ENCODE measurements at regions not wholly inside any gene's neighbourhood (a gene's known extent, or its start where the extent isn't known, plus 50 kb on each side); places are given as distances from the start of the nearest gene placed in this dataset.

GRCh38 chr5:158644301-158644700 lies 455.4 kb downstream of the EBF1 start:
- Histone ChIP-seq H3K4me1 (ENCODE audit: control insufficient read depth, insufficient read depth, low read length) (peaks cover 6% of the 10 kb centered on the region), H3K27me3 (ENCODE audit: control insufficient read depth, insufficient read depth, low read length, poor library complexity, severe bottlenecking) (no peaks in the 10 kb centered on the region), H3K9me3 (ENCODE audit: control insufficient read depth, low read length) (no peaks in the 10 kb centered on the region), H3K4me3 (ENCODE audit: insufficient read depth, low read depth, low read length) (no peak overlapping the region), H3K27ac (ENCODE audit: insufficient read depth, low read depth, low read length, poor library complexity, severe bottlenecking) (no peak overlapping the region), H3K36me3 (ENCODE audit: control insufficient read depth, insufficient read depth, low read length) (no peaks in the 10 kb centered on the region)

GRCh38 chr5:158643840-158644239 lies 455.9 kb downstream of the EBF1 start:
- peaks cover 6% of the 10 kb centered on the region for H3K4me1 ChIP-seq (ENCODE audit: control insufficient read depth, insufficient read depth, low read length)
- no peak overlapping the region for H3K4me3 ChIP-seq (ENCODE audit: insufficient read depth, low read depth, low read length)
- no peaks in the 10 kb centered on the region for H3K9me3 ChIP-seq (ENCODE audit: control insufficient read depth, low read length)
- H3K36me3 ChIP-seq (ENCODE audit: control insufficient read depth, insufficient read depth, low read length): no peaks in the 10 kb centered on the region
- H3K27me3 ChIP-seq (ENCODE audit: control insufficient read depth, insufficient read depth, low read length, poor library complexity, severe bottlenecking): no peaks in the 10 kb centered on the region
- H3K27ac ChIP-seq (ENCODE audit: insufficient read depth, low read depth, low read length, poor library complexity, severe bottlenecking): no peak overlapping the region
- 90% methylated on average over 1 of the region's 1 CpG; no CpG with 5 or more reads in 1 of the 2 experiments for WGBS, 2 experiments

GRCh38 chr5:158642879-158643278 lies 456.8 kb downstream of the EBF1 start:
- Histone ChIP-seq H3K9me3 (ENCODE audit: control insufficient read depth, low read length) (no peaks in the 10 kb centered on the region), H3K36me3 (ENCODE audit: control insufficient read depth, insufficient read depth, low read length) (no peaks in the 10 kb centered on the region), H3K27ac (ENCODE audit: insufficient read depth, low read depth, low read length, poor library complexity, severe bottlenecking) (no peak overlapping the region), H3K4me3 (ENCODE audit: insufficient read depth, low read depth, low read length) (no peak overlapping the region), H3K27me3 (ENCODE audit: control insufficient read depth, insufficient read depth, low read length, poor library complexity, severe bottlenecking) (no peaks in the 10 kb centered on the region), H3K4me1 (ENCODE audit: control insufficient read depth, insufficient read depth, low read length) (peaks cover 6% of the 10 kb centered on the region)

DNA sequence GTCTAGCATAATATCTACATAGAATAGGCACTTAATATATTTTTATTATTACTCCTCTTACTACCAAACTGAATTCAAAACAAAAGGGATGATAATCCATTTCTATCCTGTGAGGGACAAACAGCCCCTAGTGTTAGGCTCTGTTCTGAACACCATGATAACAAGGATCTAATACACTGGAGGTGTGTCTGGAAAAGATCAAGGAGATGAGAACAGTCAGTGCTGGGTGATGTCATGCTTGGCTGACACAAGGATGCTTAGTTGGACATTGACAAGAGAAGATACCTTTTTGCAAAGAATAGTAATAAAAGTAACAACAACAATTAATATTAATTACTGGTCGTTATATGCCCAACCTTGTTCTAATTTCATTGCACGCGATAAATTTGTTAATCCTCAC lies 458.7 kb downstream of the EBF1 start:
- 90% methylated on average over 3 of the region's 3 CpGs; no CpG with 5 or more reads in 1 of the 2 experiments for WGBS, 2 experiments
- Histone ChIP-seq H3K27ac (ENCODE audit: insufficient read depth, low read depth, low read length, poor library complexity, severe bottlenecking) (no peak overlapping the region), H3K36me3 (ENCODE audit: control insufficient read depth, insufficient read depth, low read length) (no peaks in the 10 kb centered on the region)

GRCh38 chr5:158640593-158640980 lies 459.1 kb downstream of the EBF1 start:
- H3K4me3 ChIP-seq (ENCODE audit: insufficient read depth, low read depth, low read length): no peak overlapping the region
- 85 to 92% methylated on average over 2 of the region's 2 CpGs for WGBS, 2 experiments
- no peaks in the 10 kb centered on the region for H3K9me3 ChIP-seq (ENCODE audit: control insufficient read depth, low read length)
- no peak overlapping the region for H3K27ac ChIP-seq (ENCODE audit: insufficient read depth, low read depth, low read length, poor library complexity, severe bottlenecking)
- peaks cover 6% of the 10 kb centered on the region for H3K4me1 ChIP-seq (ENCODE audit: control insufficient read depth, insufficient read depth, low read length)
- H3K36me3 ChIP-seq (ENCODE audit: control insufficient read depth, insufficient read depth, low read length): no peaks in the 10 kb centered on the region
- no peaks in the 10 kb centered on the region for H3K27me3 ChIP-seq (ENCODE audit: control insufficient read depth, insufficient read depth, low read length, poor library complexity, severe bottlenecking)

More for the DNA sequence above, 458.7 kb downstream of the EBF1 start:
- Histone ChIP-seq H3K4me1 (ENCODE audit: control insufficient read depth, insufficient read depth, low read length) (peaks cover 6% of the 10 kb centered on the region), H3K4me3 (ENCODE audit: insufficient read depth, low read depth, low read length) (no peak overlapping the region), H3K27me3 (ENCODE audit: control insufficient read depth, insufficient read depth, low read length, poor library complexity, severe bottlenecking) (no peaks in the 10 kb centered on the region), H3K9me3 (ENCODE audit: control insufficient read depth, low read length) (no peaks in the 10 kb centered on the region)

GRCh38 chr5:158639881-158640592 lies 459.7 kb downstream of the EBF1 start:
- H3K27ac ChIP-seq (ENCODE audit: insufficient read depth, low read depth, low read length, poor library complexity, severe bottlenecking): no peak overlapping the region
- WGBS, 2 experiments: 86 to 88% methylated on average over 4 to 5 of the region's 5 CpGs
- no peaks in the 10 kb centered on the region for H3K27me3 ChIP-seq (ENCODE audit: control insufficient read depth, insufficient read depth, low read length, poor library complexity, severe bottlenecking)
- no peak overlapping the region for H3K4me3 ChIP-seq (ENCODE audit: insufficient read depth, low read depth, low read length)
- no peaks in the 10 kb centered on the region for H3K9me3 ChIP-seq (ENCODE audit: control insufficient read depth, low read length)
- no peaks in the 10 kb centered on the region for H3K36me3 ChIP-seq (ENCODE audit: control insufficient read depth, insufficient read depth, low read length)
- H3K4me1 ChIP-seq (ENCODE audit: control insufficient read depth, insufficient read depth, low read length): peaks cover 6% of the 10 kb centered on the region

DNA sequence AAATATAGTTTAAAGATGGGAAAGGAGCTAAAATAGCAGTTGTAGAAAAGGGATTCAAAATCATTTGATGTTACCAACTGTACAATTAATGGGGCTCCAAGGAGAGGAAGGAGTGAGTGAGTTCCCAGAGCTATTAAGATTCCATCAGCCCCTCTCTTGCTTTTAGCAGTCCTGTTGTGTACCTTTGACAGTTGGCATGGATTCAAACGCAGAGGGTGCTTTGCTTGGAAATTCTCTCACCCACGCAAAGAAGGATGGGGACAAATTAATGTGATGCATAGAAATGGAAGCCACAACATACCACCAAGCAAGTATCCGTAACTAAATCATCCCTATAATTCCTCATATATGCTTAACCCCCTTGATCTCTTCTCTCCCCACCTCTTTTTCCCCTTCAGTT lies 461.3 kb downstream of the EBF1 start:
- H3K27me3 ChIP-seq (ENCODE audit: control insufficient read depth, insufficient read depth, low read length, poor library complexity, severe bottlenecking): no peaks in the 10 kb centered on the region
- no peak overlapping the region for H3K4me3 ChIP-seq (ENCODE audit: insufficient read depth, low read depth, low read length)
- WGBS, 2 experiments: 89 to 92% methylated on average over 3 of the region's 3 CpGs
- no peaks in the 10 kb centered on the region for H3K36me3 ChIP-seq (ENCODE audit: control insufficient read depth, insufficient read depth, low read length)
- no peak overlapping the region for H3K27ac ChIP-seq (ENCODE audit: insufficient read depth, low read depth, low read length, poor library complexity, severe bottlenecking)
- H3K4me1 ChIP-seq (ENCODE audit: control insufficient read depth, insufficient read depth, low read length): peaks cover 6% of the 10 kb centered on the region
- H3K9me3 ChIP-seq (ENCODE audit: control insufficient read depth, low read length): no peaks in the 10 kb centered on the region

- Histone ChIP-seq H3K9me3 (ENCODE audit: control insufficient read depth, low read length) (no peaks in the 10 kb centered on the region), H3K27ac (ENCODE audit: insufficient read depth, low read depth, low read length, poor library complexity, severe bottlenecking) (no peak overlapping the region), H3K4me1 (ENCODE audit: control insufficient read depth, insufficient read depth, low read length) (peaks cover 6% of the 10 kb centered on the region), H3K4me3 (ENCODE audit: insufficient read depth, low read depth, low read length) (no peak overlapping the region), H3K27me3 (ENCODE audit: control insufficient read depth, insufficient read depth, low read length, poor library complexity, severe bottlenecking) (no peaks in the 10 kb centered on the region), H3K36me3 (ENCODE audit: control insufficient read depth, insufficient read depth, low read length) (no peaks in the 10 kb centered on the region)
- WGBS, 2 experiments: 0% methylated on average over 1 of the region's 1 CpG
Observed at GRCh38 chr5:158637039-158637438, 462.7 kb downstream of the EBF1 start.

DNA sequence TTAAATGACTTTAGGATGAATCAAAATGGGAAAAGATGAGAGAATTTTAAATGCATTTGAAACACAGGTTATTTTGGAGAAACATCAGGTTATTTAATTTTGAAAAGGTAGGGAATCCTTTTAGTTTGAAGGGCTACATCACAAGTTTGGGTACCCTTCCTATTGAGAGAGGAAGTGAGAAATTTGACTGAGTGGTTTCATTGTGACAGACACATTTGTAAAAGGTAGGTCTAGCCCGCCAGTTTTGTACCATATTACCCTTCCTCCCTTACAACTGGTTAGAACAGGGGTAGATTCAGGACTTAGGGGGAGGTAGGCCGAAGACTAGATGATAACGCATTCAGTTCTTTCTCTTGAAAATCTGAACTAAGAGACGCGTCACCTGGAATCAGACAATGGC lies 464.2 kb downstream of the EBF1 start:
- Histone ChIP-seq H3K27ac (ENCODE audit: insufficient read depth, low read depth, low read length, poor library complexity, severe bottlenecking) (no peak overlapping the region), H3K9me3 (ENCODE audit: control insufficient read depth, low read length) (no peaks in the 10 kb centered on the region), H3K4me1 (ENCODE audit: control insufficient read depth, insufficient read depth, low read length) (peaks cover 6% of the 10 kb centered on the region), H3K36me3 (ENCODE audit: control insufficient read depth, insufficient read depth, low read length) (no peaks in the 10 kb centered on the region), H3K27me3 (ENCODE audit: control insufficient read depth, insufficient read depth, low read length, poor library complexity, severe bottlenecking) (no peaks in the 10 kb centered on the region), H3K4me3 (ENCODE audit: insufficient read depth, low read depth, low read length) (no peak overlapping the region)
- 92 to 93% methylated on average over 4 to 5 of the region's 5 CpGs for WGBS, 2 experiments

DNA sequence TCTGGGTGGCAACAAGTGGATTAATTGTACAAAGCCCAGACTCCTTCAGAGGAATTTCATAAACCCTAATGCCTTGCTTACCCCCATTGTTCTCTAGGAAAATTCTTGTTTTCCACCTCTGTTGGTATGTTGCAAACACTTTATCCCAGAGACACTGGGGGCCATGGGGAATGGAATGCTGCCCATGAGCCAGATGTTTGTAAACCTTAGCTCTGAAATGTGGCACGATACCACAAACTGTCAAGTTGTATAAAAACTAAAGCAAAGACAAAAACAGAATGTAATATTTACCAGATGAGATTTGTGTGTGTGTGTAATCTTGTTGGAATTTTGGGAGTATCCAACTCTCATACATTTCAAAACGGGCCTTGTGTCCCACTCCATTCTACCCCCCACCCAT lies 465.0 kb downstream of the EBF1 start:
- H3K27ac ChIP-seq (ENCODE audit: insufficient read depth, low read depth, low read length, poor library complexity, severe bottlenecking): no peak overlapping the region
- H3K27me3 ChIP-seq (ENCODE audit: control insufficient read depth, insufficient read depth, low read length, poor library complexity, severe bottlenecking): no peaks in the 10 kb centered on the region
- 71 to 100% methylated on average over 1 of the region's 2 CpGs for WGBS, 2 experiments
- peaks cover under 1% of the 10 kb centered on the region for H3K4me1 ChIP-seq (ENCODE audit: control insufficient read depth, insufficient read depth, low read length)
- no peaks in the 10 kb centered on the region for H3K9me3 ChIP-seq (ENCODE audit: control insufficient read depth, low read length)
- no peak overlapping the region for H3K4me3 ChIP-seq (ENCODE audit: insufficient read depth, low read depth, low read length)
- no peaks in the 10 kb centered on the region for H3K36me3 ChIP-seq (ENCODE audit: control insufficient read depth, insufficient read depth, low read length)

Data from ectodermal cell (in vitro differentiated cells).